Ovary (tissue), 3 donors: ENCODE measurements at regions not wholly inside any gene's neighbourhood (a gene's known extent, or its start where the extent isn't known, plus 50 kb on each side); places are given as distances from the start of the nearest gene placed in this dataset.

Source experiments
- CTCF ChIP-seq, 3 donors: fragments of 450-650 bp in 2 of 3; fragments of 200-600 bp in 1 of 3; IDR thresholded peaks; one replicate each; pipeline versions ENCODE4 v1.5.1 to v1.8.0; 2016 to 2022; ENCODE audit warnings: antibody characterized with exemption in 3 of 3, mild to moderate bottlenecking in 1 of 3
- POLR2A ChIP-seq: fragments of 450-650 bp; IDR thresholded peaks from one replicate; pipeline ENCODE4 v1.6.1; 2017; ENCODE audit warnings: antibody characterized with exemption, mild to moderate bottlenecking, moderate library complexity
- donor health status: DM: no; HTN: no; CAD: no.

- TF ChIP-seq CTCF (IDR thresholded peaks at IDR 0.05) (no peak), POLR2A (no peak)
Observed at GRCh38 chr10:33638374-33638773, 303.9 kb upstream of the NRP1 start.
